ENCODE measurements at regions not wholly inside any gene's neighbourhood (a gene's known extent, or its start where the extent isn't known, plus 50 kb on each side); places are given as distances from the start of the nearest gene placed in this dataset.

DNA sequence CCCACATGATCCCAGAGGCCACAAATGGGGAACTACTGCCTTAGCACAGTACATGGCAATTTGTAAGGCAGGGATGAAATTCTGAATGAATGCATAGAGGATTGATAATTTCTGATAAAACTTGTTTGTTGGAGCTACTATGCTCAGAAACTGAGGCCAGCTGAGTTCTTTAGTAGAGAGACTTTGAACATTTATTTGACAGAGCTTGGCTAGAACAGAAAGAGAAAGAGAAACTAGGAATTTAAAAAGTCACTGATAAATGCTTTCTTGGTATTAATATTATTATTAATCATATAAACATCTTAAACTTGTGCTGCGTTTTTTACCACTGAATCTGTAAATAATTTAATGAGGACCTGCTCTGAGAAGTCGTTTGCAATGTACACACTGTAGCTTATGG is 923.7 kb upstream of the CNTNAP5 start:
- no peak for DNase-seq (ENCODE audit: low spot score)

GRCh38 chr2:123103902-123104301 is 921.2 kb upstream of the CNTNAP5 start:
- DNase-seq (ENCODE audit: low spot score): no peak

- DNase-seq (ENCODE audit: low spot score): no peak
Measured at GRCh38 chr2:123116595-123116994, 908.5 kb upstream of the CNTNAP5 start.

- DNase-seq (ENCODE audit: low spot score): no peak
Measured at GRCh38 chr2:123127236-123127635, 897.9 kb upstream of the CNTNAP5 start.

GRCh38 chr2:123128951-123129350 is 896.1 kb upstream of the CNTNAP5 start:
- no peak for DNase-seq (ENCODE audit: low spot score)

- DNase-seq (ENCODE audit: low spot score): no peak
Measured at GRCh38 chr2:123136419-123136818, 888.7 kb upstream of the CNTNAP5 start.

DNA sequence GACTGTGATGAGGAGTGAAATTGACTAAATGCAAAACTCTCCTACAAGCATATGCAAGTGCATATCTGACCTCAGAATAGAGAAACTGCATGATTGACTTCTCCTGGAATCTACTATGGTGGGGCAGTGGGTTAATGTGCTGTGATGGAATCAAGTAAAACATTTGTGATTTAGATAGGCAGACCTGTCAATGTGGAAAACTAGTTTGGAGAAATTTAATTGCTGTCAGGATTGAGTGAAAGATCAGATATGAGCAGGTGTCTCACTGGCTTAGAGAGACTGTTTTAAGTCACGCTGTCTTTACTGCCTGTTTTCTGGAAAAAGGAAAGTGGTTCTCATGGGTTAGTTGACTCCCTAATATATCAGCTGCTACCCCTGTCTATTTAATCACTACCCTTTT is 881.0 kb upstream of the CNTNAP5 start:
- no peak for DNase-seq (ENCODE audit: low spot score)

- DNase-seq (ENCODE audit: low spot score): no peak
Measured at GRCh38 chr2:123153041-123153440, 872.0 kb upstream of the CNTNAP5 start.

DNA sequence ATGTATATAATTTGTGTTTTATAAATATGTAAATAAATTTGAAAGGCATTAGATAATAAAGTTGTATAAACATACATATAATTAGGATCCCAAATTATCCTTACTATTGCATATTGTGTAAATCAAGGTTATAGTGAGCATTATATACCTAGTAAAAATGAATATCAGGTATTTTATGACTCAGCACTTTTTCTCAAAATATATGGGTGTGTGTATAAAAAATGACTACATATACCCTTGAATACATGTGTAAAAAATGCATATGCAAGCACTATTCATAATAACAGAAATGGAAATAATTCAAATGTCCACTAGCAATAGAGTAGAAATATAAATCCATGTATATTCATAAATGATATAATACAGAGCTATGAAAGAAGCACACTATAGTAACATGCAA is 870.9 kb upstream of the CNTNAP5 start:
- DNase-seq (ENCODE audit: low spot score): no peak

GRCh38 chr2:123157016-123157415 is 868.1 kb upstream of the CNTNAP5 start:
- no peak for DNase-seq (ENCODE audit: low spot score)

- DNase-seq (ENCODE audit: low spot score): no peak
Measured at GRCh38 chr2:123162400-123163016, 862.6 kb upstream of the CNTNAP5 start.

DNA sequence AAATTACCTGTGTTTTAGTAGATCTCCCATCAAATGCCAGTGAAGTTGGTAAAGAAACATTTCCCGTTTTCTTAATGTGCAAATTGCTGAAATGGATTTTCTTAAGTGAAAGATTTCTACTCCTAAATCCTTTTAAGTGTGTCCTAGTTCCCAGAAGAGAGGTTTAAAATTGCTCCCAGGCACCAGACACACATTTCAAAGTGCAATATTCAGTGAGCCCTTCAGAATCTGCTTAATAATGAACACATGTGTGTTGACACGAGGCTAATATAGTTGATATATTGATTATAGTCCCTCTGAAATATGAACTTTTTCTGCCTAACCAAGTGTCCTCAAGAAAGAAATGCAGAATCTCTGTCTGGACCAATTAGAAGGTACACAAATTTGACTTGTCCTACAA is 861.7 kb upstream of the CNTNAP5 start:
- no peak for DNase-seq (ENCODE audit: low spot score)

- DNase-seq (ENCODE audit: low spot score): no peak
Measured at GRCh38 chr2:123164216-123164615, 860.9 kb upstream of the CNTNAP5 start.

- DNase-seq (ENCODE audit: low spot score): no peak
Measured at GRCh38 chr2:123165616-123166015, 859.5 kb upstream of the CNTNAP5 start.

DNA sequence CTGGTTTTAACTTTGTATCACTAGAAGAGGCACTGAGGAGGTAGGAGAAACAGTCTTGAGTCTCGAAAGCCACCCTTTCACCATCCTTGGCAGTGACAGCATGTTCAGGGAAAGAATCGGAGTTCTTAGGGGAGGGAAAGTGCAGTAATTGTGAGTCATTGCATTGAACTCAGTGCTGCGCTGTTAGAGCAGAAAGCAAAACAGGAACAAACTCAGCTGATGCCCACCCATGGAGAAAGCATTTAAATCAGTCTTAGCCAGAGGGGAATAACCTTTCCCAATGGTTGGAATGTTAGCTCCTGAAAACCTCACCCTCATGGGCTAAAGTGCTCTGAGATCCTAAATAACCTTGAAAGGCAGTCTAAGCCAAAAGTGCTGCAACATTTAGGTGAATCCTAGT is 845.6 kb upstream of the CNTNAP5 start:
- DNase-seq (ENCODE audit: low spot score): no peak

GRCh38 chr2:123195957-123196356 is 829.1 kb upstream of the CNTNAP5 start:
- DNase-seq (ENCODE audit: low spot score): no peak

DNA sequence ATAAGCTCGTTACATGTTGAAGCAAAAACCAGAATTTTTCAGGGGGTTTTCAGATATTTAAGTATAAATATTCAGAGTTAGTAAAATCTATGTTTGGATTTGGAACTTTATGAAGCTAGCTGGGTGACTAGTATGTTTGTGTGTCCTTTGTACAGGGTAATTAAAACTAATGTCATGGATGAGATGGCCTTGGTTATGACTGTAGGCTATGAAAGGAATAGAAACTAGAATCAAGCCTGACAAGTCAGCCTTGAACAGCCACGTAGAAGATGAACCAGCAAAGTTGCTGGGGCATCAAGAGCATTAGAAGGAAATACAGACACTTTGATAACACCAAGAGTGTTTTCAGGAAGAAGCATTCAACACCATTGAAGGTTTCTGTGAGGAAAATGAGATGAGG is 825.1 kb upstream of the CNTNAP5 start:
- DNase-seq (ENCODE audit: low spot score): no peak

DNA sequence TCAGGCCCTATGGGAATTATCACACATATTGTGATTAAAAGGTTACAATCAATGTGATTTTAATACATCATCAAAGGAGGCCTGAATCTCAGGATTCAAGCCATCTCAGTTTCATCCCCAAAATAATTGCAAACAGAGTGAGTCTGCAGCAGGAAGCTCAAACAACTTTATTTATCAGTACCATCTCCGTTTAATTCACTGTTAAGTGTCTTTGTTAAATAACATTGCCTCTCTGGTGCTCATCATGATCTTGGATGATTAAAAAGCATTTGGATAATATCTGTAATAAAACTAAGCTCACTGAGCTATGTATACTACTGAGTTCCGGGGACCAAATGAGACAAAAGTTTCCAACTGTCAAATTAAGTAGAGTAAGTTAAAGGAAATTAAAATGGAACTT is 817.8 kb upstream of the CNTNAP5 start:
- DNase-seq (ENCODE audit: low spot score): no peak

- no peak for DNase-seq (ENCODE audit: low spot score)
Measured at GRCh38 chr2:123209202-123209601, 815.9 kb upstream of the CNTNAP5 start.

GRCh38 chr2:123211181-123211580 is 813.9 kb upstream of the CNTNAP5 start:
- DNase-seq (ENCODE audit: low spot score): no peak

DNA sequence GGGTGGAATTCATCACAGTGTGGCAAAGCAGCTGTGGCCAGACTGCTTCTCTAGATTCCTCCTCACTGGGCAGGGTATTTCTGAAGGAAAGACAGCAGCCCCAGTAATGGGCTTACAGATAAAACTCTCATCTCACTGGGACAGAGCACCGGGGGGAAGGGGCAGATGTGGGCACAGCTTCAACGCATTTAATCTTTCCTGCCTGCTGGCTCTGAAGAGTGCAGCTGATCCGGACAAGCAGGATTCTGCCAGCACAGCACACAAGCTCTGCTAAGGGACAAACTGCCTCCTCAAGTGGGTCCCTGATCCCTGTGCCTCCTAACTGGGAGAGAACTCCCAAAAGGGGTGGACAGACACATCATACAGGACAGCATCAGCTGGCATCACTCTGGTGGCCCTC is 779.9 kb upstream of the CNTNAP5 start:
- no peak for DNase-seq (ENCODE audit: low spot score)

DNA sequence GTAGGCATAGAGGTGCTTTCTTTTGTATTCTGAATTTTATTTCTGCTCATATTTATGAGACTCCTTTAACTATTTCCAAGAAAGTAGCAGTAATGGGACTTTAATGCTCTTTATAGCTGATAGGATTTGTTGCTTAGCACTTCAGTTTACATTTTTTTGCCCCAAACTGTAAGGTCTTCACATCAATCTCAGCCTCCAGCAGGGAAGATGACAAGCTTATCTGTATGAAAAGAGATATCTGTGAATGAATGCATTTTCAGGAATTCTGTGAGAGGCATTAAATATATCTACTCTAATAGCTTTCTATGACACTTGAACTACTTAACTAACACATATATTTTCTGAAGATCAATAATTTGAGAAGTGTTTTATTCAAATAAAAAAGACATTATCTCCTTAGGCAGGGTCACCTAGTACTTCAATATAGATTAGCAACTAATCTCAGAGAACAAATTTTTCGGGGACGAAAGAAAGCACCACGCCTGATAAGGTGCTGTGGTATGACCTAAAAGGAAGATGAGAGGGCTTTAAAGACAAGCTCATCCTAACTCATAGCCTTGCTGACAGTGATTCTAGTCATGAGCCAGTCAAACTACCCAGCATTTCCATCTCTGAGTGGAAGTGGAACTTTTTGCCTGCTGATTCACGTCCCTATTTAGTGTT is 766.1 kb upstream of the CNTNAP5 start:
- DNase-seq (ENCODE audit: low spot score): no peak

DNA sequence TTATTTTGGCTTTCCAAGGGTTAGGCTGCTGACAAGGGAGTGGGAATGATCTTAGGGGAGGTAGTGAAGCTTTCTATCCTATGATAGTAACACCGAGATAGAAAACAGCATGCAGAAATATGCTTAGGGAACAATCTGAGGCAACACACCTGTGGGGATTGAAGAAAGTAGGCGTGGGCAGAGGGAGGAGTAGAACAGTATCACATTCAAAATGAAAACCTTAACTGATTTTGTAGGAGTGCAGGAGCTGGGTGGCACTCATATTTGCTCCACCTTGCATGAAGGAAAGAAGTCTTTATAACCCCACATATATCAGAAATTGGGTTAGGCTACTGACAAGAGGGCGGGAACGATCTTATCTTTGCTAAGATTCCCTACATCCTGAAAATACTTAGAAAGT is 762.2 kb upstream of the CNTNAP5 start:
- DNase-seq (ENCODE audit: low spot score): no peak

GRCh38 chr2:123283431-123283830 is 741.7 kb upstream of the CNTNAP5 start:
- no peak for DNase-seq (ENCODE audit: low spot score)

Data from GM03348 (cell line).